ENCODE measurements at regions not wholly inside any gene's neighbourhood (a gene's known extent, or its start where the extent isn't known, plus 50 kb on each side); places are given as distances from the start of the nearest gene placed in this dataset.
"Not testable (repeated sequence)": the region's sequence is repeated elsewhere in the genome, so short reads cannot be mapped to it uniquely, and the experiment has no call there.

GRCh38 chr5:86466721-86467120 lies 151.0 kb upstream of the COX7C start:
- not testable (repeated sequence) for TF ChIP-seq POLR2AphosphoS5 (IDR thresholded peaks at IDR 0.05); EP300 (IDR thresholded peaks at IDR 0.05; ENCODE audit: low read depth)
- TF ChIP-seq, protein P1, sequence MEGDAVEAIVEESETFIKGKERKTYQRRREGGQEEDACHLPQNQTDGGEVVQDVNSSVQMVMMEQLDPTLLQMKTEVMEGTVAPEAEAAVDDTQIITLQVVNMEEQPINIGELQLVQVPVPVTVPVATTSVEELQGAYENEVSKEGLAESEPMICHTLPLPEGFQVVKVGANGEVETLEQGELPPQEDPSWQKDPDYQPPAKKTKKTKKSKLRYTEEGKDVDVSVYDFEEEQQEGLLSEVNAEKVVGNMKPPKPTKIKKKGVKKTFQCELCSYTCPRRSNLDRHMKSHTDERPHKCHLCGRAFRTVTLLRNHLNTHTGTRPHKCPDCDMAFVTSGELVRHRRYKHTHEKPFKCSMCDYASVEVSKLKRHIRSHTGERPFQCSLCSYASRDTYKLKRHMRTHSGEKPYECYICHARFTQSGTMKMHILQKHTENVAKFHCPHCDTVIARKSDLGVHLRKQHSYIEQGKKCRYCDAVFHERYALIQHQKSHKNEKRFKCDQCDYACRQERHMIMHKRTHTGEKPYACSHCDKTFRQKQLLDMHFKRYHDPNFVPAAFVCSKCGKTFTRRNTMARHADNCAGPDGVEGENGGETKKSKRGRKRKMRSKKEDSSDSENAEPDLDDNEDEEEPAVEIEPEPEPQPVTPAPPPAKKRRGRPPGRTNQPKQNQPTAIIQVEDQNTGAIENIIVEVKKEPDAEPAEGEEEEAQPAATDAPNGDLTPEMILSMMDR (IDR thresholded peaks at IDR 0.05) = not testable (repeated sequence)

Data from transverse colon (tissue), 4 donors.